Stimulated activated naive CD4-positive, alpha-beta T cell treated with Interleukin-2 at 50 U/mL for 16 hours (primary cell): ENCODE measurements at regions not wholly inside any gene's neighbourhood (a gene's known extent, or its start where the extent isn't known, plus 50 kb on each side); places are given as distances from the start of the nearest gene placed in this dataset.

ENCODE experiments used
- DNase-seq: peaks from one replicate; lab custom pipeline; 2025; lab: John Stamatoyannopoulos, UW

DNA sequence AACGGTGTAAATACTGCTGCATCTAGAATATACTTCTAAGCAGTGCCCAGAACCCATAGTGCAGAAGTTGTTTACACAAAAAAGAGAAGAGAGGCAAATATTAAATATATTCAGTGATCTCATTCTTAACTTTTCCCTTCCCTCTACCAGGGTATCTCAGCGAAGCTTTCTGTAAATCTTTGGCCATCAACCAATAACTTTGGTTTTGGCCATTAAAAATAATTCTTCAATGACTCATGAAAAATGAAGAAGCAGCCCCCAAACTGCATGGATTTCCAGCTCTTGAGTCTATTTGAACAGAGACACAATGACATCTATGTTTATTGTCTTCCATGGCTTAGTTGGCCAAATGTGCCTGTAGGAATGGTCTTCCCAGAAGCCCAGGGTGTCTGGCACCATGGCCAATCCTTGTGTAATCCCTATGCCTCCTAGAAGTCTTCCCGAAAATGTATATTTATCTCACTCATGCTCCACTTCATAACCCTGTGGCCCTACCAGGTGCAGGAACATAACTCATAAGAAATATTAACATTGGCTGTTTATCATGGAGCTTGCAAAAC, 646.6 kb downstream of the TOX3 start:
- DNase-seq, result no peak

- no peak for DNase-seq
Measured at GRCh38 chr16:51898872-51899271, 648.1 kb downstream of the TOX3 start.

DNA sequence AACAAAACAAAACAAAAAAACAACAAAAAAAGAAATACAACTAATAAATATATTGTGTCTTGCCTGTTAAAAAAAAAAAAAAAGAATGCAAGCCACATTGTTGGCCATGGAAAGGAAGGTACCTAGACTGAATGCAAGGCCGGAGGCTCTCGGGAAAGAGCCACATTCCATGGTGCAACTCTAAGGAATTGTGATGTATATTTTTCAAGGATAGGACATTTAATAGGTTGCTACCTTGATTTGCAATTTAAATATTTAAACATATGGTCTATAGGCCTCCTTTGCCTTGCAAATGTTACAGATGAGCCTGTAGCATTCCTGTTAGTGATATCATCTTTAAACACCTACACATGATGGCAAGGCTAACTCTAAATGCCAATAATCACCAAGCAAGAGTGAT, 650.9 kb downstream of the TOX3 start:
- no peak for DNase-seq

DNA sequence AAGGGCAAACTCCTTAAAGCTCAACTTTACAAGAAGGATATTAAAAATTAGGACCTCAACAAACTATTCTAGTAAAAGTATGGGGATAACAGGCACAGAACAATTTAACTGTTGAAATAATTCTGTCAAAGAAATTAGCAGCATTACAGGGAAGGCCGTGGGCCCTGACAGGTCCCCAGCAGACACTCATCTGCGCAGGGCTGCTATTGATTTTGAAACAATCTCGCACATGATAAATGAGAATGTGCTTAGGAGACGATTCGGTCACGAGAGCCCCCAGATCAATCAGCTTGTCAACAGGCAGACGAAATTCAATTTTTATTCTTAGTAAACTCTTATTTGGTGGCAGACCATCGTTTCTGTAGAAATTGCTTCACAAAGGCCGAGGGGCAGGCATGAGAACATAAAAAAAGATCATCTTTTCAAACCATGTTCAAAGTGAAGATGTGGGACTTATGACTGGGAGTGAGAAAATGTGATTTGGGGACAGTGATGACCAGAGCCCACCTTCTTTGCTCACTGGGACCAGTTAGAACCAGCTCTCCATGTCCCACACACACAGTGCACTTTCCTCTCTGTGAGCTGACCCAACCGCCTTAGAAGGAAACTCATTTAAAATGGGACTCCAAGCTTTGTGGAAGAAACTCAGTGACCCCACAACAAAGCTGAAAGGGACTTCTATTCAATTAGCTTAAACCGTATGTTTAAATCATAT, 654.5 kb downstream of the TOX3 start:
- no peak for DNase-seq

- no peak for DNase-seq
Measured at GRCh38 chr16:51888534-51888933, 658.4 kb downstream of the TOX3 start.

DNA sequence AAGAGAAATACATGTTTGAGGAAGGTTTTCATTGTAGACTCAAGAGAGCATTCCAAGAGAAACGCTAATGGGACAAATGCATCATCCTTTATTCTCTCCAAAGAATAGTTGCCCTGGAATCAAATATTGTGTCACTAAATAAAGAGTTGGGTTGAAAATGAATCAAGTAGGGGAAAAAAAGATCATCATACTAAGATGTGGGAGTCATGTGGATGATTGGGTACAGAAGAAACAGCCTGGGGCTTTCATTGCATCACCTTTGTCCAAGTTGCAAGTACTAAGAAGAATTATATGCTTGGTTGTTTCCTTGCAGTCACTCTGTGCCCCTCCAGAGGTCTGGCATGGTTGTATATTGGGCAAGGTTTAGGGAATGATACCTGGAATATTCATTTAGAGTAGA, 658.9 kb downstream of the TOX3 start:
- DNase-seq, result no peak

DNA sequence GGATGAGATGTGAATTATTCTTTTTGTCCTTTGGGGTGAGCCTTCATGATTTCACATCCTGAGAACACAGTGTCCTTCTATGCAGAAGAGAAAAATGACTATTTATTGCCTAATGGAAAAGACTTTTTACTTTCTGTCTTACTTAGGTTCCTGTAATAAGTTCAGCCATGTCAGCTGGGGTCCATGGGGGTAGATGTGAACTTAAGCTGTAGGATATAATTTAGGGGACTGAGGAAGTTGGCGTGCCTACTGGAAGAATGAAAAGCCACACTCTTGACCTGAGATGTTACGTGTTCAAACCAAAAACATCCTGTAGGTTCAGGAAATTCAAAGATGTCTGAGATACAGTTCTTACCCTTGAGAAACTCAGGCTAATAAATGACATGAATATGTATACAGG, 660.5 kb downstream of the TOX3 start:
- DNase-seq, result no peak

GRCh38 chr16:51884773-51885172, 662.2 kb downstream of the TOX3 start:
- DNase-seq, result no peak

- DNase-seq, result no peak
Measured at GRCh38 chr16:51881731-51882130, 665.2 kb downstream of the TOX3 start.

DNA sequence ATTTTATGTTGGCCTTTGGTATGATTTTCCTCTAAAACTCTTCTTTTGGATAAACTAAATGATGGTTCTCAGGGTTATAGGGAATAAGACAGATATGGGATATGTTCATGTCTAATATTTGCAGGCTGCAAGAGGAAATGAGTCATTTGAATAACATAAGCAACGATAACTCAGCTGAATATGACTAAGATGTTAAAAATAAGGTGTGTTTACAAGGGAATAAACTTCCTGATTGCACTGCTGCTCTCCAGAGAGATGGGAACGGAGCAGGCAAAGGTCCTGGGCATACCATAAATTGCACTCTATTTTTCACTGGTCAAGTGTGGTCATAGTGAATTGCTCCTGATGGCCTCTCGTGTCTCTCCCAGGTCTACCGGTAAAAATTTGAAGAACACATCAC, 666.2 kb downstream of the TOX3 start:
- no peak for DNase-seq

DNA sequence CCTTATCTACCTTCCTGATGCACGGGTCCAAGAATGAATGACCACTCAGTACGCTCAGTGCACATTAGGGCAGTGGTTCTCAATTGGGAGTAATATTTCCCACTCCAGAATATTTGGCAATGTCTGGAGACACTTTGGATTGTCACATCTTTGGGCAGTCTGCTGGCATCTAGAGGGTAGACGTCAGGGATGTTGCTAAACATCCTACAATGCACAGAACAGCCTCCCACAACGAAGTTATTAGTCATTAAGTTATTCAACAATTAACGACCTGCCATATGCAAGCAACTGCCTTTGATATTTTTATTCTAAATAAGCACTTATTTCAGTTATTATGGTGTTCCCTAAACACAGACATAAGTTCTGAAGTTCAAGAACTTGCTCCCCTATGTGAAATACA, 669.3 kb downstream of the TOX3 start:
- no peak for DNase-seq

DNA sequence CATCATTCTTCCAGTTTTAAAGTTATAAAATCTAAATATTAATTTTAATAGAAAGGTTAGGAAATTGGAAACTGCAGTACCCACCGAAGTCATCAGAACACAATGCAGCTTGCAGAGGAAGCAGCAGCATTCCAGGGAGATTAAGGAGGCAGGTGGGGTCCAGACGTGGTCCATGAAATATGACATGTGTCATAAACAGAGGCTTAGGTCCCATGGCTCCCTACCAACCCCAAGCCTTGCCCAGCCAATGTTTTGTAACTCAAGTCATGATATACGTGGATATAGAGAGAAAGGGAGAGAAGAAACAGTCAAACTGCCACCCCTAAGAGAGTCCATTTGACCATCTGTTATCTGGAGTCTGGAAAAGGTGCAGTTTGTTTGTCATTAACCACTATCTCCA, 670.0 kb downstream of the TOX3 start:
- no peak for DNase-seq

- no peak for DNase-seq
Measured at GRCh38 chr16:51876601-51876875, 670.4 kb downstream of the TOX3 start.

DNA sequence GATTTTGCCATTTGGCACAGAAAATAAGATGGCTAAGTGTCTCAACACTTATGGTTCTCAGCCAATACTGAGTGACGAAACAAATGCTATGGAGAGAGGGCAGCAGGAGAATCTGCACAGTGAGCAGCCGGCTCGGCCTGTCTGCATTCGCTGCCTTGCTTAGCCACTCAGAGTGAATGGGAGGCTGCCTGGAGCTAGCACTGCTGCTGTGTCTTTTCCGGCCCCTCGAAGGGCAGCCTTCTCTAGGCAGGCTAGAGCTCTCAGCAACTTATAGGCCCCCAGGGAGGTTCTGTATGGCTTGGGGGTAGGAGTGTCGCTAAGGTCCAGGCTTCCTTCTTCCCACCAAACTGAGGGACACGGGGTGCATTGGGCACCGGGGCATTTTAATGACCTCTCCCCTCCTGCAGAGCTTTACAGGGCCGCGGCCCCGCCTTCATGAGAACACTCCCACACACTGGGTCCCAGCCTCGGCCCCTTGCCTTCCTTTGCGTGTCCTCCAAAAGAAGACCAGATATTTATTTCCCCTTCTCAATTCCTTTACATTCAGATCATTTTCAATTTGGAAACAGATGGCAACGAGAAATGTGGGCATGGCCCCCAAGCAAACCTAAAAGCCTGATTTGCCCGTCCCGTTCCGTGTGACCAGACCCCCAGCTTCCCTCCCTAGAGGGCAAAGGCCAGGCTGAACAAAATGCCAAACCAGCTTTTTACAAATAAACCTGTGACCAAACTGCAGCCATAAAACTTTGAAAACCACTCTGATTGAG, 670.9 kb downstream of the TOX3 start:
- DNase-seq, result no peak

DNA sequence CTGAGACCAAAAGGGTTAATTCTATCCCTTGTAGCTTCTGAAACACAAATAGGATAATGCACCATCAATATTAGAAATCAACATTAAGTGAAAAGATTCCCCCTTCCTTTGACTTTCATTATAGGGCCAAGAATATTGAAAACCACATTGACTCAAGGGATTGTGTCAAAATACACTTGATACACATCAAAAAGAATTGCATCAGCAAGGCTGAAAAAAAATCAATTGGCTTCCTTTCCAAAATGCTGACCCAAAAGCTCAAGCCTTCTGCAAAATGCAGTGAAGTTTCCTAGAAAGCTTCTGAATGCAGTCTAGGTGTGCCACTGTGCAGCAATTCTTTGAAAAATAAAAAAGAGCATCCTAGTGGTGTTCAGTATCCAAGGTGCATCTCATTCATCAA, 674.4 kb downstream of the TOX3 start:
- no peak for DNase-seq

GRCh38 chr16:51870296-51870854, 676.6 kb downstream of the TOX3 start:
- no peak for DNase-seq

GRCh38 chr16:51869176-51869575, 677.8 kb downstream of the TOX3 start:
- no peak for DNase-seq

- DNase-seq, result no peak
Measured at GRCh38 chr16:51868631-51869030, 678.3 kb downstream of the TOX3 start.

GRCh38 chr16:51867386-51868065, 679.4 kb downstream of the TOX3 start:
- no peak for DNase-seq

DNA sequence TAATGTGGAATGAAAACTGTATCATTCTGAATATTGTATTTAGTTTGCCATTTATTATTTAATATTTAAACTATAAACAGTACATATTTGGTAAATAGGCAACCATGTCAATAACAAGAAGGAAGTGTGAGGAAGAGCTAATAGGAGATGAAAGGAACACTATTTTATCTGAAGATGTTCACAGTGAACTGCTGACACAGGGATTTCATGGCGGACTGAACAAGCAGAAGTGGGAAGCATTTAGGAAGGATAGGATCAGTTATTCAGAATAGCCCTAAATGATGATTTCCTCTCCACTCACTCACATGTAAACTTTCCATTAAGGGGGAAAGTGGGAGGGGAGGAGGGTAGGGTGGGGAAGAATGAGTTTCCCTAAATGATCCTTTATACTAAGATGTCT, 682.4 kb downstream of the TOX3 start:
- DNase-seq, result no peak

DNA sequence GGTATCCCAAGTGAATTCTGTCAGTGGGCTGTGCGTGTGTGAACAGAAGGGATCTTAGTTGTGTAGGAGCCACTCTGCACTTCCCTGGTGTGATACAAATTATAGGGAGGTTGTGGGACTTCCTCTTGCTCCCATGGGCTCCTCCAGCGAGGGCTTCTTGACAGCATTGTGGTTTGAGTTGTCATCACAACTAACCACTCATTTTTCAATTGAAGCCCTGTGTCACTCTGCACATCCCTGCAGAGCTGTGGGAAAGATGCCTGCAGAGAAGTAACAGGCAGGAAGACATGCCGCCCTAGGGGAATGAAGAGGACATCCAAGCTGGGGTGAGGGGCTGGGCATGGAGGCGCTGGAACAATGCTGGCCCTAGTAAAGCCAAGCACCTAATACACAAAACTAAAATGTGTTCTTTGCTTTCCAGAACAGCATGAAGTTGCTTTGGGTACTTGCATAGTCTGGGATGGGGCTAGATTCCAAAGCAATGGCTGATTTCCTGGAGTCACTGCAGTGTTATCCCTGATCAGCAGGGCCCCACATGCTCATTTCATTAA, 692.5 kb downstream of the TOX3 start:
- no peak for DNase-seq

- DNase-seq, result no peak
Measured at GRCh38 chr16:51853586-51853985, 693.4 kb downstream of the TOX3 start.

DNA sequence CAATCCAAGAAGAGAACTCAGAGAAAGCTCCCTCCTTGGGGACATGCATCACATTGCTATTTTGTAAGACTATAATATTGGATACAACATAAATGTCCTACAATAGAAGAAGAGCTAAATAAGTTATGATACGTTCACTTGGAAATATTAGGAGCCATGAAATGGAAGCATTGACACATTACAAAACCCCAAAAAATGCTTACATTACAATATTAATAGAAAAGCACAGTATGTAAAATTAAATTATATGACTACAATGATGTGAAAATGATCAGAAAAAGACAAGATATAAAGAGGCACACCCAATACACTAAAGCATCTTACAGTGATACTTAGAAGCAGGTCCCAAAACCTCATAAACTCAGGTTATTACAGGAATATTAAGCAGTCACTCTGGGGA, 694.1 kb downstream of the TOX3 start:
- DNase-seq, result no peak
